ENCODE measurements at regions not wholly inside any gene's neighbourhood (a gene's known extent, or its start where the extent isn't known, plus 50 kb on each side); places are given as distances from the start of the nearest gene placed in this dataset.

- no peak for DNase-seq
Observed at GRCh38 chr10:105969884-105970377, 1194.6 kb downstream of the SORCS1 start.

- DNase-seq = no peak
Observed at GRCh38 chr10:105968666-105969065, 1195.8 kb downstream of the SORCS1 start.

- DNase-seq = no peak
Observed at GRCh38 chr10:105967256-105967655, 1197.2 kb downstream of the SORCS1 start.

GRCh38 chr10:105965141-105965540 lies 1199.4 kb downstream of the SORCS1 start:
- DNase-seq = no peak

- no peak for DNase-seq
Observed at GRCh38 chr10:105964009-105964408, 1200.5 kb downstream of the SORCS1 start.

- no peak for DNase-seq
Observed at GRCh38 chr10:105963334-105963884, 1201.1 kb downstream of the SORCS1 start.

GRCh38 chr10:105956550-105956949 lies 1208.0 kb downstream of the SORCS1 start:
- DNase-seq = no peak

- no peak for DNase-seq
Observed at GRCh38 chr10:105953861-105954260, 1210.6 kb downstream of the SORCS1 start.

GRCh38 chr10:105953056-105953455 lies 1211.5 kb downstream of the SORCS1 start:
- no peak for DNase-seq

- DNase-seq = no peak
Observed at GRCh38 chr10:105952153-105952552, 1212.4 kb downstream of the SORCS1 start.

GRCh38 chr10:105950410-105950809 lies 1214.1 kb downstream of the SORCS1 start:
- DNase-seq = no peak

GRCh38 chr10:105949721-105950120 lies 1214.8 kb downstream of the SORCS1 start:
- no peak for DNase-seq

GRCh38 chr10:105925045-105925785 lies 1239.3 kb downstream of the SORCS1 start:
- no peak for DNase-seq

GRCh38 chr10:105921348-105921747 lies 1243.2 kb downstream of the SORCS1 start:
- DNase-seq = no peak

GRCh38 chr10:105914432-105914831 lies 1250.1 kb downstream of the SORCS1 start:
- DNase-seq = no peak

- DNase-seq = no peak
Observed at GRCh38 chr10:105908701-105909100, 1255.8 kb downstream of the SORCS1 start.

- no peak for DNase-seq
Observed at GRCh38 chr10:105885495-105885894, 1244.4 kb downstream of the SORCS3 start.

GRCh38 chr10:105879401-105879800 lies 1238.3 kb downstream of the SORCS3 start:
- DNase-seq = no peak

- DNase-seq = no peak
Observed at GRCh38 chr10:105875050-105875449, 1234.0 kb downstream of the SORCS3 start.

GRCh38 chr10:105872665-105873064 lies 1231.6 kb downstream of the SORCS3 start:
- no peak for DNase-seq

- no peak for DNase-seq
Observed at GRCh38 chr10:105868935-105869334, 1227.8 kb downstream of the SORCS3 start.

- no peak for DNase-seq
Observed at GRCh38 chr10:105864854-105865253, 1223.8 kb downstream of the SORCS3 start.

- DNase-seq = no peak
Observed at GRCh38 chr10:105857268-105858264, 1216.5 kb downstream of the SORCS3 start.
